Skin of body (tissue), 1 donor: ENCODE measurements at regions not wholly inside any gene's neighbourhood (a gene's known extent, or its start where the extent isn't known, plus 50 kb on each side); places are given as distances from the start of the nearest gene placed in this dataset.

Experiments used
- DNase-seq: peaks from one replicate; lab custom pipeline; 2025; lab: John Stamatoyannopoulos, UW

GRCh38 chrX:11050013-11050412 lies 61.1 kb upstream of the HCCS start:
- DNase-seq: no peak

- no peak for DNase-seq
Observed at GRCh38 chrX:11053351-11053750, 57.8 kb upstream of the HCCS start.

GRCh38 chrX:11056322-11057176 lies 54.6 kb upstream of the HCCS start:
- no peak for DNase-seq

- no peak for DNase-seq
Observed at GRCh38 chrX:11059933-11060332, 51.2 kb upstream of the HCCS start.
